ENCODE measurements at regions not wholly inside any gene's neighbourhood (a gene's known extent, or its start where the extent isn't known, plus 50 kb on each side); places are given as distances from the start of the nearest gene placed in this dataset.
"Not testable (repeated sequence)": the region's sequence is repeated elsewhere in the genome, so short reads cannot be mapped to it uniquely, and the experiment has no call there.

- H3K4me3 ChIP-seq (ENCODE audit: control insufficient read depth, low read depth, low read length), result no peak overlapping the region
- no peak for DNase-seq (ENCODE audit: low read depth)
- TF ChIP-seq CTCF (IDR thresholded peaks at IDR 0.05; ENCODE audit: control insufficient read depth, insufficient read depth, low read depth, low read length, missing control alignments), result no peak
Observed at GRCh38 chr7:9149499-9150082, 716.2 kb downstream of the NXPH1 start.

DNA sequence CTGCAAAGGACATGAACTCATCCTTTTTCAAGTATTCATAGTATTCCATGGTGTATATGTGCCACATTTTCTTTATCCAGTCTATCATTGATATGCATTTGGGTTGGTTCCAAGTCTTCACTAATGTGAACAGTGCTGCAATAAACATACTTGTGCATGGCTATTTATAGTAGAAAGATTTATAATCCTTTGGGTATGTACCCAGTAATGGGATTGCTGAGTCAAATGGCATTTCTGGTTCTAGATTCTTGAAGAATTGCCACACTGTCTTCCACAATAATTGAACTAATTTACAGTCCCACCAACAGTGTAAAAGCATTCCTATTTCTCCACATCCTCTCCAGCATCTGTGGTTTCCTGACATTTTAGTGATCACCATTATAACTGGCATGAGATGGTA lies 730.3 kb downstream of the NXPH1 start:
- not testable (repeated sequence) for H3K4me3 ChIP-seq (ENCODE audit: control insufficient read depth, low read depth, low read length); DNase-seq (ENCODE audit: low read depth)

DNA sequence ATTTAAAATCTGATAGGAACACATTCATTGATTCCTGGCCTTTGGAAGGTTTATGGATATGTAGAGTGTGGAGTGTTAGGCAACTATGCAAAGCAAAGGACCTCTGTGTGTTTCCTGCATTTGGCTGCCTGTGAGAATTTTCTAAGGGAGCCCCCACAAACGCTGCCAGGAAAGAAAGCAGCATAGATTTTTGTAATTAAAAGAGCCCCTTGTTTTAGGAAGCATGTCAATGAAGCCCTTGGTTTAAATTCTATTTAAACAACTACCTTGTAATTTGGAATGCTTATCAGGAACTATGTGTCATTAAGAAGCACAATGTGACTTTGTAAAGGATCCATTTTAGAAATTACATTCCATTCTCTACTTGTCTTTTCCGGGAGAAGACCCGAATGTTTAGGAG lies 742.5 kb downstream of the NXPH1 start:
- no peak for DNase-seq (ENCODE audit: low read depth)
- no peak for TF ChIP-seq CTCF (IDR thresholded peaks at IDR 0.05; ENCODE audit: control insufficient read depth, insufficient read depth, low read depth, low read length, missing control alignments)

GRCh38 chr7:9181356-9181755 lies 747.9 kb downstream of the NXPH1 start:
- no peak for DNase-seq (ENCODE audit: low read depth)
- TF ChIP-seq CTCF (IDR thresholded peaks at IDR 0.05; ENCODE audit: control insufficient read depth, insufficient read depth, low read depth, low read length, missing control alignments), result no peak
- H3K4me3 ChIP-seq (ENCODE audit: control insufficient read depth, low read depth, low read length), result no peak overlapping the region

More for the DNA sequence above, 742.5 kb downstream of the NXPH1 start:
- H3K4me3 ChIP-seq (ENCODE audit: control insufficient read depth, low read depth, low read length), result no peak overlapping the region

DNA sequence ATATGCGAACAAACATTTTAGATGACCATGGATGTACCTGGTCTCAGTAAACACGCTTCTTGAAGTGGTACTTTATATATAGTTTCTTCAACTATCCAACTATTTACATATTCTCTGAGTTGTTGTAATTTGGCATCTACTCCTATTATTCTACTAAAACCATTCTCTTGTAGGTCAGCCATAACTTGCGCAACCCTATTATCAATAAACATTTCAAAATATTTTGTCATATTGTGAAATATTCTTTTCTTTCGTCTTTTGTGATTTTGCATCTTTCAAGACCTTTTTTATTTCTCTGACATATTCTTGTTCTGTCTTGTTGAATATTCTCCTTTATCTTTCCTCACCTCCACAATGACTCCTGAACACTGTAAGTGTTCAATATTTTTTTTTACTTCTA lies 753.3 kb downstream of the NXPH1 start:
- no peak for DNase-seq (ENCODE audit: low read depth)
- TF ChIP-seq CTCF (IDR thresholded peaks at IDR 0.05; ENCODE audit: control insufficient read depth, insufficient read depth, low read depth, low read length, missing control alignments), result no peak
- H3K4me3 ChIP-seq (ENCODE audit: control insufficient read depth, low read depth, low read length), result no peak overlapping the region

GRCh38 chr7:9189703-9190102 lies 756.3 kb downstream of the NXPH1 start:
- no peak overlapping the region for H3K4me3 ChIP-seq (ENCODE audit: control insufficient read depth, low read depth, low read length)
- no peak for TF ChIP-seq CTCF (IDR thresholded peaks at IDR 0.05; ENCODE audit: control insufficient read depth, insufficient read depth, low read depth, low read length, missing control alignments)
- DNase-seq (ENCODE audit: low read depth), result no peak

- DNase-seq (ENCODE audit: low read depth), result no peak
- no peak overlapping the region for H3K4me3 ChIP-seq (ENCODE audit: control insufficient read depth, low read depth, low read length)
- TF ChIP-seq CTCF (IDR thresholded peaks at IDR 0.05; ENCODE audit: control insufficient read depth, insufficient read depth, low read depth, low read length, missing control alignments), result no peak
Observed at GRCh38 chr7:9192969-9193368, 759.6 kb downstream of the NXPH1 start.

Measured in AG09309 (cell line).